Mucosa of rectum (tissue), 2 donors: ENCODE measurements at regions not wholly inside any gene's neighbourhood (a gene's known extent, or its start where the extent isn't known, plus 50 kb on each side); places are given as distances from the start of the nearest gene placed in this dataset.
"Not testable (repeated sequence)": the region's sequence is repeated elsewhere in the genome, so short reads cannot be mapped to it uniquely, and the experiment has no call there.

ENCODE experiments used
- H3K27ac ChIP-seq, 2 donors: one replicate each; pipeline ENCODE4 v1.7.0; 2013; ENCODE audit warnings: inconsistent platforms in 2 of 2, low read depth in 2 of 2, low read length in 2 of 2
- H3K27me3 ChIP-seq, 2 donors: one replicate each; pipeline ENCODE4 v1.7.0; 2013; ENCODE audit warnings: low read length in 2 of 2; ENCODE audit not compliant: control insufficient read depth in 2 of 2, insufficient read depth in 2 of 2
- H3K36me3 ChIP-seq, 2 donors: one replicate each; pipeline ENCODE4 v1.7.0; 2013; ENCODE audit warnings: low read length in 2 of 2; ENCODE audit not compliant: control insufficient read depth in 2 of 2, insufficient read depth in 2 of 2
- H3K4me1 ChIP-seq, 2 donors: one replicate each; pipeline ENCODE4 v1.7.0; 2013; ENCODE audit warnings: low read length in 2 of 2, mild to moderate bottlenecking in 1 of 2; ENCODE audit not compliant: control insufficient read depth in 2 of 2, insufficient read depth in 2 of 2
- H3K4me3 ChIP-seq, 2 donors: one replicate each; pipeline ENCODE4 v1.7.0; 2013; ENCODE audit warnings: low read length in 2 of 2
- H3K9ac ChIP-seq, 2 donors: one replicate each; pipeline ENCODE4 v1.7.0; 2013; ENCODE audit warnings: low read length in 2 of 2, low read depth in 1 of 2, mild to moderate bottlenecking in 1 of 2
- H3K9me3 ChIP-seq, 2 donors: one replicate each; pipeline ENCODE4 v1.7.0; 2013; ENCODE audit warnings: low read length in 2 of 2; ENCODE audit not compliant: control insufficient read depth in 2 of 2
- donor health status: healthy.
- donor health status: Normal muscosa, but diverticular disease.

- H3K9ac ChIP-seq, result no peak overlapping the region
- no peaks in the 10 kb centered on the region for H3K27me3 ChIP-seq
- no peak overlapping the region for H3K4me3 ChIP-seq
- no peaks in the 10 kb centered on the region for H3K9me3 ChIP-seq
- H3K4me1 ChIP-seq, result no peaks in the 10 kb centered on the region
- H3K36me3 ChIP-seq, result no peaks in the 10 kb centered on the region
- no peak overlapping the region for H3K27ac ChIP-seq
These were observed 51.3 kb upstream of the SUB1 start for GRCh38 chr5:32534041-32534440.

GRCh38 chr5:32531885-32532520 lies 53.4 kb upstream of the SUB1 start:
- Histone ChIP-seq H3K27ac (peak overlapping the region in 1 of 2 donors; percentile 62), H3K4me1 (no peaks in the 10 kb centered on the region), H3K36me3 (no peaks in the 10 kb centered on the region), H3K4me3 (peak overlapping the region in 1 of 2 donors; percentile 64), H3K9me3 (no peaks in the 10 kb centered on the region), H3K9ac (peak overlapping the region in 1 of 2 donors; percentile 8), H3K27me3 (no peaks in the 10 kb centered on the region)

GRCh38 chr5:32527321-32527720 lies 58.0 kb upstream of the SUB1 start:
- not testable (repeated sequence) for H3K27me3 ChIP-seq, H3K27ac ChIP-seq, H3K4me1 ChIP-seq, H3K9ac ChIP-seq, H3K9me3 ChIP-seq, H3K36me3 ChIP-seq, H3K4me3 ChIP-seq

- Histone ChIP-seq H3K27me3 (no peaks in the 10 kb centered on the region), H3K9ac (no peak overlapping the region), H3K36me3 (no peaks in the 10 kb centered on the region), H3K9me3 (no peaks in the 10 kb centered on the region), H3K4me1 (no peaks in the 10 kb centered on the region), H3K27ac (no peak overlapping the region), H3K4me3 (no peak overlapping the region)
These were observed 58.5 kb upstream of the SUB1 start for GRCh38 chr5:32526810-32527209.

- Histone ChIP-seq H3K27me3 (peaks cover 0 to under 1% of the 10 kb centered on the region in 2 donors), H3K36me3 (no peaks in the 10 kb centered on the region), H3K4me1 (no peaks in the 10 kb centered on the region), H3K9ac (no peak overlapping the region), H3K27ac (no peak overlapping the region), H3K4me3 (no peak overlapping the region), H3K9me3 (no peaks in the 10 kb centered on the region)
These were observed 61.7 kb upstream of the SUB1 start for GRCh38 chr5:32523625-32524024.

- Histone ChIP-seq H3K36me3 (no peaks in the 10 kb centered on the region), H3K27ac (no peak overlapping the region), H3K4me1 (no peaks in the 10 kb centered on the region), H3K9me3 (no peaks in the 10 kb centered on the region), H3K9ac (no peak overlapping the region), H3K27me3 (peaks cover 0 to 2% of the 10 kb centered on the region in 2 donors), H3K4me3 (no peak overlapping the region)
These were observed 62.8 kb upstream of the SUB1 start for GRCh38 chr5:32522429-32523143.

- no peaks in the 10 kb centered on the region for H3K36me3 ChIP-seq
- H3K4me1 ChIP-seq, result no peaks in the 10 kb centered on the region
- no peak overlapping the region for H3K27ac ChIP-seq
- H3K27me3 ChIP-seq, result peaks cover 0 to 2% of the 10 kb centered on the region in 2 donors
- no peaks in the 10 kb centered on the region for H3K9me3 ChIP-seq
- H3K4me3 ChIP-seq, result no peak overlapping the region
- no peak overlapping the region for H3K9ac ChIP-seq
These were observed 63.9 kb upstream of the SUB1 start for GRCh38 chr5:32521481-32521880.

- H3K9me3 ChIP-seq, result no peaks in the 10 kb centered on the region
- H3K9ac ChIP-seq, result no peak overlapping the region
- no peaks in the 10 kb centered on the region for H3K4me1 ChIP-seq
- no peak overlapping the region for H3K4me3 ChIP-seq
- H3K27ac ChIP-seq, result no peak overlapping the region
- no peaks in the 10 kb centered on the region for H3K36me3 ChIP-seq
- peaks cover 0 to 2% of the 10 kb centered on the region in 2 donors for H3K27me3 ChIP-seq
These were observed 64.4 kb upstream of the SUB1 start for GRCh38 chr5:32520972-32521371.

GRCh38 chr5:32520356-32520755 lies 65.0 kb upstream of the SUB1 start:
- Histone ChIP-seq H3K27me3 (peaks cover 0 to 2% of the 10 kb centered on the region in 2 donors), H3K4me1 (no peaks in the 10 kb centered on the region), H3K9ac (no peak overlapping the region), H3K27ac (no peak overlapping the region), H3K4me3 (no peak overlapping the region), H3K9me3 (no peaks in the 10 kb centered on the region), H3K36me3 (no peaks in the 10 kb centered on the region)

- Histone ChIP-seq H3K27ac (no peak overlapping the region), H3K4me3 (no peak overlapping the region), H3K4me1 (no peaks in the 10 kb centered on the region), H3K36me3 (no peaks in the 10 kb centered on the region), H3K9ac (no peak overlapping the region), H3K9me3 (no peaks in the 10 kb centered on the region), H3K27me3 (peaks cover 0 to 2% of the 10 kb centered on the region in 2 donors)
These were observed 65.8 kb upstream of the SUB1 start for GRCh38 chr5:32519508-32519907.
